ENCODE measurements at regions not wholly inside any gene's neighbourhood (a gene's known extent, or its start where the extent isn't known, plus 50 kb on each side); places are given as distances from the start of the nearest gene placed in this dataset.

- ChIA-PET CTCF (no interaction called here), POLR2A (no interaction called here)
- no peak overlapping the region for H3K27ac ChIP-seq
These were observed 1315.4 kb upstream of the CHAC2 start for GRCh38 chr2:52452201-52452600.

GRCh38 chr2:52445686-52446085 is 1321.9 kb upstream of the CHAC2 start:
- no peaks in the 10 kb centered on the region for H3K9me3 ChIP-seq
- POLR2A ChIA-PET = no interaction called here

More at GRCh38 chr2:52452201-52452600, 1315.4 kb upstream of the CHAC2 start:
- Histone ChIP-seq H3K4me1 (no peaks in the 10 kb centered on the region), H3K9me3 (no peaks in the 10 kb centered on the region), H3K4me3 (no peak overlapping the region), H3K4me2 (no peak overlapping the region)
- no peak for FAIRE-seq
- no peak for DNase-seq (ENCODE audit: low read depth in 1 of 2, low spot score in 1 of 2)
- TF ChIP-seq BHLHE40 (IDR thresholded peaks at IDR 0.05; ENCODE audit: low read depth, low read length) = no peak
- TF ChIP-seq SMC3 (IDR thresholded peaks at IDR 0.05) = no peak
- no peak for TF ChIP-seq EHMT2 (IDR thresholded peaks at IDR 0.05; ENCODE audit: low read depth)
- TF ChIP-seq JUNB (IDR thresholded peaks at IDR 0.05) = no peak
- no peak for TF ChIP-seq FOXS1 (CRISPR knock-in tag; IDR thresholded peaks at IDR 0.05)
- no peak for TF ChIP-seq POLR2A (IDR thresholded peaks at IDR 0.05; ENCODE audit: low read length)
- no peak for TF ChIP-seq HMGXB4 (CRISPR knock-in tag; IDR thresholded peaks at IDR 0.05; ENCODE audit: borderline replicate concordance)
- TF ChIP-seq MAX (IDR thresholded peaks at IDR 0.05) = no peak
- no peak for TF ChIP-seq MAFK (IDR thresholded peaks at IDR 0.05; ENCODE audit: partially characterized antibody)
- no peak for TF ChIP-seq MYC (IDR thresholded peaks at IDR 0.05; ENCODE audit: borderline replicate concordance, low read length)
- TF ChIP-seq CEBPB (IDR thresholded peaks at IDR 0.05) = no peak
- no peak for TF ChIP-seq EHF (CRISPR knock-in tag; IDR thresholded peaks at IDR 0.05)
- no peak for TF ChIP-seq RCOR1 (IDR thresholded peaks at IDR 0.05; ENCODE audit: low read depth, low read length)
- TF ChIP-seq FOSB (CRISPR knock-in tag; IDR thresholded peaks at IDR 0.05) = no peak
- ATAC-seq = no peak
- WGBS (ENCODE audit: missing lambda C conversion rate) = 44% methylated on average over 4 of the region's 4 CpGs

GRCh38 chr2:52431352-52431760 is 1336.2 kb upstream of the CHAC2 start:
- Histone ChIP-seq H3K4me1 (no peaks in the 10 kb centered on the region), H3K9me3 (peaks cover 4% of the 10 kb centered on the region; the same call in 1 of the 3 replicates), H3K4me3 (no peak overlapping the region), H3K27ac (no peak overlapping the region), H3K4me2 (no peak overlapping the region)
- 65% methylated on average over 12 of the region's 12 CpGs for WGBS (ENCODE audit: missing lambda C conversion rate)
- ChIA-PET CTCF (no interaction called here), POLR2A (no interaction called here)
- TF ChIP-seq JUNB (IDR thresholded peaks at IDR 0.05) (no peak), REST (IDR thresholded peaks at IDR 0.05) (no peak), NPAS2 (CRISPR knock-in tag; IDR thresholded peaks at IDR 0.05; ENCODE audit: borderline replicate concordance) (no peak), BHLHE40 (IDR thresholded peaks at IDR 0.05; ENCODE audit: low read depth, low read length) (no peak), BCL3 (IDR thresholded peaks at IDR 0.05) (no peak), PHF8 (IDR thresholded peaks at IDR 0.05; ENCODE audit: borderline replicate concordance, low read depth) (no peak), EHF (CRISPR knock-in tag; IDR thresholded peaks at IDR 0.05) (no peak)
- ATAC-seq (no peak), DNase-seq (ENCODE audit: low read depth in 1 of 2, low spot score in 1 of 2) (no peak), FAIRE-seq (no peak)

More at GRCh38 chr2:52445686-52446085, 1321.9 kb upstream of the CHAC2 start:
- CTCF ChIA-PET = no interaction called here
- no peak overlapping the region for H3K4me3 ChIP-seq
- no peak for FAIRE-seq
- H3K27ac ChIP-seq = no peak overlapping the region
- ATAC-seq = no peak
- H3K4me2 ChIP-seq = no peak overlapping the region
- no peaks in the 10 kb centered on the region for H3K4me1 ChIP-seq
- no peak for DNase-seq (ENCODE audit: low read depth in 1 of 2, low spot score in 1 of 2)
- no peak for TF ChIP-seq NPAS2 (CRISPR knock-in tag; IDR thresholded peaks at IDR 0.05; ENCODE audit: borderline replicate concordance)
- no peak for TF ChIP-seq KDM5A (IDR thresholded peaks at IDR 0.05)
- no peak for TF ChIP-seq KDM1A (IDR thresholded peaks at IDR 0.05; ENCODE audit: low read depth)
- TF ChIP-seq MAZ (IDR thresholded peaks at IDR 0.05; ENCODE audit: borderline replicate concordance, low read depth, low read length) = no peak
- TF ChIP-seq ELK1 (IDR thresholded peaks at IDR 0.05; ENCODE audit: low read depth, low read length) = no peak
- no peak for TF ChIP-seq NR3C1 (IDR thresholded peaks at IDR 0.05)
- TF ChIP-seq EHMT2 (IDR thresholded peaks at IDR 0.05; ENCODE audit: low read depth) = no peak
- TF ChIP-seq POLR2AphosphoS2 (conservative IDR thresholded peaks at IDR 0.05; ENCODE audit: low read length) = no peak
- no peak for TF ChIP-seq JUNB (IDR thresholded peaks at IDR 0.05)
- TF ChIP-seq FOSB (CRISPR knock-in tag; IDR thresholded peaks at IDR 0.05) = no peak
- no peak for TF ChIP-seq CHD2 (IDR thresholded peaks at IDR 0.05; ENCODE audit: low read length, partially characterized antibody)
- TF ChIP-seq RNF2 (IDR thresholded peaks at IDR 0.05; ENCODE audit: borderline replicate concordance, low read depth) = no peak
- no peak for TF ChIP-seq RAD21 (conservative IDR thresholded peaks at IDR 0.05 in 1 of 2, IDR thresholded peaks at IDR 0.05 in 1 of 2)

All from A549 (cell line).